Esophagus squamous epithelium (tissue), 4 donors: ENCODE measurements at regions not wholly inside any gene's neighbourhood (a gene's known extent, or its start where the extent isn't known, plus 50 kb on each side); places are given as distances from the start of the nearest gene placed in this dataset.

Source experiments
- CTCF ChIP-seq, 6 experiments: fragments of 450-650 bp in 4 of 6; fragments of 200-600 bp in 2 of 6; sonication (generic) in 2 of 6; IDR thresholded peaks; one replicate each; pipeline ENCODE4 v1.5.1; 2016 to 2019; ENCODE audit warnings: antibody characterized with exemption in 6 of 6, mild to moderate bottlenecking in 4 of 6, moderate library complexity in 4 of 6
- POLR2A ChIP-seq, 4 donors: fragments of 450-650 bp; IDR thresholded peaks; one replicate each; pipeline ENCODE4 v1.6.1; 2017; ENCODE audit warnings: antibody characterized with exemption in 4 of 4, mild to moderate bottlenecking in 4 of 4, moderate library complexity in 3 of 4

GRCh38 chr2:157989227-157989626 is 112.4 kb upstream of the UPP2 start:
- no peak for TF ChIP-seq POLR2A (IDR thresholded peaks at IDR 0.05)
- TF ChIP-seq CTCF (IDR thresholded peaks at IDR 0.05): no peak
